Smooth muscle cell (in vitro differentiated cells): ENCODE measurements at regions not wholly inside any gene's neighbourhood (a gene's known extent, or its start where the extent isn't known, plus 50 kb on each side); places are given as distances from the start of the nearest gene placed in this dataset.
"Not testable (repeated sequence)": the region's sequence is repeated elsewhere in the genome, so short reads cannot be mapped to it uniquely, and the experiment has no call there.

Experiments
- DNase-seq: peaks from one replicate; lab custom pipeline; 2025; ENCODE audit not compliant: unreplicated experiment; lab: John Stamatoyannopoulos, UW
- H2AFZ ChIP-seq: fragments of 200-600 bp; sonication (generic); 2 replicates; pipeline ENCODE4 v1.6.0; 2016; ENCODE audit warnings: antibody characterized with exemption, low read depth, mild to moderate bottlenecking
- H3F3A ChIP-seq: fragments of 200-600 bp; sonication (generic); 2 replicates; pipeline ENCODE4 v1.6.0; 2017; ENCODE audit warnings: antibody characterized with exemption, low read depth
- H3K27ac ChIP-seq: fragments of 200-600 bp; sonication (generic); 2 replicates; pipeline ENCODE4 v1.5.1; 2016; ENCODE audit warnings: low read depth, mild to moderate bottlenecking
- H3K27me3 ChIP-seq: fragments of 200-600 bp; sonication (generic); 2 replicates; pipeline ENCODE4 v1.6.1; 2016; ENCODE audit warnings: low read depth, mild to moderate bottlenecking
- H3K36me3 ChIP-seq: fragments of 200-600 bp; sonication (generic); 2 replicates; pipeline ENCODE4 v1.5.1; 2016; ENCODE audit warnings: low read depth
- H3K4me1 ChIP-seq: fragments of 200-600 bp; sonication (generic); 2 replicates; pipeline ENCODE4 v1.5.1; 2016; ENCODE audit warnings: low read depth
- H3K4me2 ChIP-seq: fragments of 200-600 bp; sonication (generic); 2 replicates; pipeline ENCODE4 v1.6.0; 2016; ENCODE audit warnings: mild to moderate bottlenecking
- H3K4me3 ChIP-seq: fragments of 200-600 bp; sonication (generic); 2 replicates; pipeline ENCODE4 v1.5.1; 2016; ENCODE audit warnings: mild to moderate bottlenecking
- H3K79me2 ChIP-seq: fragments of 200-600 bp; sonication (generic); 2 replicates; pipeline ENCODE4 v1.6.0; 2016; ENCODE audit warnings: low read depth, mild to moderate bottlenecking
- H3K9ac ChIP-seq: fragments of 200-600 bp; sonication (generic); 2 replicates; pipeline ENCODE4 v1.6.0; 2016; ENCODE audit warnings: low read depth
- H3K9me3 ChIP-seq: fragments of 200-600 bp; sonication (generic); replicated peaks from 2 replicates; pipeline ENCODE4 v1.5.1; 2016; ENCODE audit warnings: low read depth
- H4K20me1 ChIP-seq: fragments of 200-600 bp; sonication (generic); 2 replicates; pipeline ENCODE4 v1.6.0; 2016; ENCODE audit warnings: low read depth
- WGBS: methylation state at CpG from one replicate; pipeline ENCODE4 v1.1.7; 2016; ENCODE audit warnings: low lambda C conversion rate; 5-methylcytosine and 5-hydroxymethylcytosine counted together
- TF ChIP-seq, protein P1 (sequence below): fragments of 200-600 bp; sonication (generic); IDR thresholded peaks from 2 replicates; pipeline ENCODE4 v1.5.1; 2017; ENCODE audit warnings: borderline replicate concordance, mild to moderate bottlenecking, antibody characterized with exemption; ENCODE audit not compliant: insufficient read depth, poor library complexity, severe bottlenecking

GRCh38 chr7:3112479-3113134, 68.9 kb upstream of the CARD11 start:
- Histone ChIP-seq H3K27me3 (no peaks in the 10 kb centered on the region), H3K4me3 (no peak overlapping the region), H3K9me3 (no peaks in the 10 kb centered on the region), H3K27ac (no peak overlapping the region), H4K20me1 (no peaks in the 10 kb centered on the region), H3K4me1 (no peaks in the 10 kb centered on the region), H3K36me3 (no peaks in the 10 kb centered on the region), H3K9ac (no peak overlapping the region), H3K79me2 (no peaks in the 10 kb centered on the region), H2AFZ (no peak overlapping the region), H3F3A (no peaks in the 10 kb centered on the region), H3K4me2 (no peak overlapping the region)
- TF ChIP-seq, protein P1, sequence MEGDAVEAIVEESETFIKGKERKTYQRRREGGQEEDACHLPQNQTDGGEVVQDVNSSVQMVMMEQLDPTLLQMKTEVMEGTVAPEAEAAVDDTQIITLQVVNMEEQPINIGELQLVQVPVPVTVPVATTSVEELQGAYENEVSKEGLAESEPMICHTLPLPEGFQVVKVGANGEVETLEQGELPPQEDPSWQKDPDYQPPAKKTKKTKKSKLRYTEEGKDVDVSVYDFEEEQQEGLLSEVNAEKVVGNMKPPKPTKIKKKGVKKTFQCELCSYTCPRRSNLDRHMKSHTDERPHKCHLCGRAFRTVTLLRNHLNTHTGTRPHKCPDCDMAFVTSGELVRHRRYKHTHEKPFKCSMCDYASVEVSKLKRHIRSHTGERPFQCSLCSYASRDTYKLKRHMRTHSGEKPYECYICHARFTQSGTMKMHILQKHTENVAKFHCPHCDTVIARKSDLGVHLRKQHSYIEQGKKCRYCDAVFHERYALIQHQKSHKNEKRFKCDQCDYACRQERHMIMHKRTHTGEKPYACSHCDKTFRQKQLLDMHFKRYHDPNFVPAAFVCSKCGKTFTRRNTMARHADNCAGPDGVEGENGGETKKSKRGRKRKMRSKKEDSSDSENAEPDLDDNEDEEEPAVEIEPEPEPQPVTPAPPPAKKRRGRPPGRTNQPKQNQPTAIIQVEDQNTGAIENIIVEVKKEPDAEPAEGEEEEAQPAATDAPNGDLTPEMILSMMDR: no peak
- WGBS: 49% methylated on average over 5 of the region's 5 CpGs
- no peak for DNase-seq

DNA sequence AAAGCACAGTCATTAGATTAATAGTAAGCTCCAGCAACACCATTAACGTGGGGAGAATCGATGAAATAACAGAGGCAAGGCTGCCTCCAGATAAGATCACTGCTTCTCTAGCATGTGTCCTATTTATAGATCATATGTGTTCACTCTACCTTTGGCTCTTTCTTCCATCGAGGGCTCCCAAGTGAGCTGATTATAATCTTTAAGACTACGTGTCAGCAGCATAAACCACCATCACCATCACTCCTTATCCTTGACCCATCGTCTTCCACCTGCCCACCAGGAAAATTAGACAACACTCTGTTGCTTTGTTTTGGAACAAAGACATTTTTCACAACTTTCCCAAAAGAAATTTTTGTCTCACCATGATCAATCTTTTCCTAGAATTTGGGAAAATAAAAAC, 71.2 kb upstream of the CARD11 start:
- Histone ChIP-seq H3K36me3 (no peaks in the 10 kb centered on the region), H3K27me3 (no peaks in the 10 kb centered on the region), H3K27ac (no peak overlapping the region), H3K4me1 (no peaks in the 10 kb centered on the region), H3F3A (no peaks in the 10 kb centered on the region), H3K79me2 (no peaks in the 10 kb centered on the region), H3K4me2 (no peak overlapping the region), H4K20me1 (no peaks in the 10 kb centered on the region), H3K4me3 (no peak overlapping the region), H3K9me3 (no peaks in the 10 kb centered on the region), H2AFZ (no peak overlapping the region), H3K9ac (no peak overlapping the region)
- TF ChIP-seq, protein P1: no peak
- 67% methylated on average over 5 of the region's 5 CpGs for WGBS
- DNase-seq: no peak

- no peak overlapping the region for H2AFZ ChIP-seq
- no peak for DNase-seq
- H3K36me3 ChIP-seq: no peaks in the 10 kb centered on the region
- H3K27ac ChIP-seq: no peak overlapping the region
- no peaks in the 10 kb centered on the region for H3F3A ChIP-seq
- H4K20me1 ChIP-seq: no peaks in the 10 kb centered on the region
- no peaks in the 10 kb centered on the region for H3K4me1 ChIP-seq
- TF ChIP-seq, protein P1: no peak
- no peak overlapping the region for H3K4me2 ChIP-seq
- H3K4me3 ChIP-seq: no peak overlapping the region
- H3K9ac ChIP-seq: no peak overlapping the region
- H3K9me3 ChIP-seq: no peaks in the 10 kb centered on the region
- no peaks in the 10 kb centered on the region for H3K27me3 ChIP-seq
- 71% methylated on average over 2 of the region's 2 CpGs for WGBS
- no peaks in the 10 kb centered on the region for H3K79me2 ChIP-seq
Observed at GRCh38 chr7:3117081-3117480, 73.4 kb upstream of the CARD11 start.

DNA sequence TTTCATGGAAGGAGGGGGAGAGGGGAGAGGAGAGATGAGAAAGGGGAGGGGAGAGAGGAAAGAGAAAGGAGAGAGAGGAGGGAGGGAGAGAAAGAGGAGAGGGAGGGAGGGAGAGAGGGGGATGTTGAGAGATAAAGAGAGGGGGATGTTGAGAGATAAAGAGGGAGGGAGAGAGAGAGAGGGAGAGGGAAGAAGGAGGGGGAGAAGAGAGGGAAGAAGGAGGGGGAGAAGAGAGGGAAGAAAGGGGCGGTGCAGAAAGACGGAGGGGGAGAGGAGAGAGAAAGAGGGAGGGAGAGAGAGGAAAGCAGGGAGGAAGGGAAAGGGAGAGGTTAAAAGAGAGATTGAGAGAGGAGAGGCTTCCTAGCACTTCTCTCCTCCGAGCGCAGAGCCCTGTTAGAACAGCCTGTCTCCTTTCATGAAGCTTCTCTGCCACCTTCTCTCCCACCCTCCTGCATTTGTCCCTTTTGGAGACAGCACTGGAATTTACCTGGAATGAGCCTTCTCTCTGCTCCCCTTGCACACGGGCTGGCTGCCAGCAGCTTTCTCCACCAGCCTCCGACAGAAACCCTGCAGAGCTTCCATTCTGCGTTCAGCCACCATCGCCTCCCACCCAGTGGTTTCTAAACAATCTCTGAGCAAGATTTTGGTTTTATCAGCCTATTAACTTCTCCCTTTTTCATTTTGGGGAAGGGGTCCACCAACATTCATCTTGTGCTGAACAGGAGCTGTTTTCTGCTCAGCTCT, 74.0 kb upstream of the CARD11 start:
- no peak overlapping the region for H3K9ac ChIP-seq
- TF ChIP-seq, protein P1: no peak
- no peak for DNase-seq
- no peaks in the 10 kb centered on the region for H3F3A ChIP-seq
- no peaks in the 10 kb centered on the region for H3K9me3 ChIP-seq
- H3K36me3 ChIP-seq: no peaks in the 10 kb centered on the region
- no peaks in the 10 kb centered on the region for H4K20me1 ChIP-seq
- no peaks in the 10 kb centered on the region for H3K4me1 ChIP-seq
- no peaks in the 10 kb centered on the region for H3K79me2 ChIP-seq
- no peak overlapping the region for H3K4me2 ChIP-seq
- 34% methylated on average over 6 of the region's 8 CpGs for WGBS
- H3K27ac ChIP-seq: no peak overlapping the region
- H3K27me3 ChIP-seq: no peaks in the 10 kb centered on the region
- no peak overlapping the region for H3K4me3 ChIP-seq
- no peak overlapping the region for H2AFZ ChIP-seq

- H3K27me3 ChIP-seq, H3K9ac ChIP-seq, H2AFZ ChIP-seq, H3K79me2 ChIP-seq, DNase-seq, H3K9me3 ChIP-seq, H3K4me3 ChIP-seq, H4K20me1 ChIP-seq, H3F3A ChIP-seq, H3K27ac ChIP-seq, H3K4me2 ChIP-seq, H3K4me1 ChIP-seq, H3K36me3 ChIP-seq: not testable (repeated sequence)
- WGBS: 86% methylated on average over 9 of the region's 9 CpGs
Observed at GRCh38 chr7:3119352-3119927, 75.8 kb upstream of the CARD11 start.
